ENCODE measurements at regions not wholly inside any gene's neighbourhood (a gene's known extent, or its start where the extent isn't known, plus 50 kb on each side); places are given as distances from the start of the nearest gene placed in this dataset.

DNA sequence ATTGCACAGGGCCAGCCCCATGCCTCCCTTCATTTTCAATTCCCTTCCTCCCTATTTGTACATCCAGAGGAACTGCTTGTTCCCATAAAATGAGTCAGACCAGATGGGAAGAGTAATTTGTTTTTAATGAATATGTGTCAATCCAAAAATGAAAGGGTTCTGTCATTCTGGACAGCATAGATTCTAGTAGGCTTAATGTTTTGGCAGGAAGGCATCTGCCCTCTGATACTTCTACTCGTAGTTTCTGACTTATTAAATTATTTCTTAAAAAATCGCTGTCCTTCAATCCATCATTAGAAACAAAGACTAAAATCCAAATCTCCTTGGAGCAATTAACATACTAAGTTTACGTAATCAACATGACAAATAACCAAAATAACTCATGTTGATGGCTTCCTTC lies 665.5 kb downstream of the TENT5A start:
- H3K4me1 ChIP-seq: no peaks in the 10 kb centered on the region
- no peaks in the 10 kb centered on the region for H3K9me3 ChIP-seq
- no peak for DNase-seq
- no peaks in the 10 kb centered on the region for H3K36me3 ChIP-seq
- intact Hi-C loops (cut with DNase I; ENCODE audit: low total_unique reads): no loop called here
- no peaks in the 10 kb centered on the region for H3K27me3 ChIP-seq
- WGBS, 2 donors (ENCODE audit: low coverage in 1 of 2): 61 to 75% methylated on average over 3 of the region's 3 CpGs
- in situ Hi-C loops (cut with MboI; ENCODE audit: low pct_ligation_motif_present in 1 of 4, low pct_unique_long_range_greater_than_20kb in 1 of 4, low sequenced_read_pairs in 3 of 4): no loop called here
- H3K27ac ChIP-seq: no peak overlapping the region
- H3K4me3 ChIP-seq: no peak overlapping the region
- TF ChIP-seq POLR2AphosphoS5 (IDR thresholded peaks at IDR 0.05): no peak
- no peak for TF ChIP-seq EP300 (IDR thresholded peaks at IDR 0.05; ENCODE audit: low read depth)
- TF ChIP-seq, protein P1, sequence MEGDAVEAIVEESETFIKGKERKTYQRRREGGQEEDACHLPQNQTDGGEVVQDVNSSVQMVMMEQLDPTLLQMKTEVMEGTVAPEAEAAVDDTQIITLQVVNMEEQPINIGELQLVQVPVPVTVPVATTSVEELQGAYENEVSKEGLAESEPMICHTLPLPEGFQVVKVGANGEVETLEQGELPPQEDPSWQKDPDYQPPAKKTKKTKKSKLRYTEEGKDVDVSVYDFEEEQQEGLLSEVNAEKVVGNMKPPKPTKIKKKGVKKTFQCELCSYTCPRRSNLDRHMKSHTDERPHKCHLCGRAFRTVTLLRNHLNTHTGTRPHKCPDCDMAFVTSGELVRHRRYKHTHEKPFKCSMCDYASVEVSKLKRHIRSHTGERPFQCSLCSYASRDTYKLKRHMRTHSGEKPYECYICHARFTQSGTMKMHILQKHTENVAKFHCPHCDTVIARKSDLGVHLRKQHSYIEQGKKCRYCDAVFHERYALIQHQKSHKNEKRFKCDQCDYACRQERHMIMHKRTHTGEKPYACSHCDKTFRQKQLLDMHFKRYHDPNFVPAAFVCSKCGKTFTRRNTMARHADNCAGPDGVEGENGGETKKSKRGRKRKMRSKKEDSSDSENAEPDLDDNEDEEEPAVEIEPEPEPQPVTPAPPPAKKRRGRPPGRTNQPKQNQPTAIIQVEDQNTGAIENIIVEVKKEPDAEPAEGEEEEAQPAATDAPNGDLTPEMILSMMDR (IDR thresholded peaks at IDR 0.05): no peak
- no peak for TF ChIP-seq POLR2A (IDR thresholded peaks at IDR 0.05)

DNA sequence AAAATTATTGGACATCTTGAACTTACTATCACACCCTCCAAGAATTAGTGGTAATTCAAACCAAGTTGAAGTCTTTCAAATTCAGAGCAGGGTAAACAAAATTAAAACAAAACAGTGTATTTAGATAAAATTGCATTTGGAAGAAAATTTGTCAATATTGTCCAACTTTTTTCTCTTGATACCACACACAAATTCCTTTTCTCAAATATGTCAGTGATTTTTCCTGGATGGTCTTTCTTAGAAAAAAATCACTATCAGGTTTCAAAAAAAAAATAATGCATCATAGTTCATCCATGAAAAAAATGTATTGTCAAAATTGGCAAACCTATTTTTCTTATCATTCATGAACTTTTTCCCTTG lies 667.1 kb downstream of the TENT5A start:
- in situ Hi-C loops (cut with MboI; ENCODE audit: low pct_ligation_motif_present in 1 of 4, low pct_unique_long_range_greater_than_20kb in 1 of 4, low sequenced_read_pairs in 3 of 4): no loop called here
- DNase-seq: no peak
- TF ChIP-seq POLR2A (IDR thresholded peaks at IDR 0.05) (no peak), EP300 (IDR thresholded peaks at IDR 0.05; ENCODE audit: low read depth) (no peak), POLR2AphosphoS5 (IDR thresholded peaks at IDR 0.05) (no peak)
- TF ChIP-seq, protein P1 (IDR thresholded peaks at IDR 0.05): no peak
- Histone ChIP-seq H3K9me3 (no peaks in the 10 kb centered on the region), H3K27ac (no peak overlapping the region), H3K27me3 (no peaks in the 10 kb centered on the region), H3K4me3 (no peak overlapping the region), H3K4me1 (no peaks in the 10 kb centered on the region), H3K36me3 (no peaks in the 10 kb centered on the region)
- intact Hi-C loops (cut with DNase I; ENCODE audit: low total_unique reads): no loop called here

DNA sequence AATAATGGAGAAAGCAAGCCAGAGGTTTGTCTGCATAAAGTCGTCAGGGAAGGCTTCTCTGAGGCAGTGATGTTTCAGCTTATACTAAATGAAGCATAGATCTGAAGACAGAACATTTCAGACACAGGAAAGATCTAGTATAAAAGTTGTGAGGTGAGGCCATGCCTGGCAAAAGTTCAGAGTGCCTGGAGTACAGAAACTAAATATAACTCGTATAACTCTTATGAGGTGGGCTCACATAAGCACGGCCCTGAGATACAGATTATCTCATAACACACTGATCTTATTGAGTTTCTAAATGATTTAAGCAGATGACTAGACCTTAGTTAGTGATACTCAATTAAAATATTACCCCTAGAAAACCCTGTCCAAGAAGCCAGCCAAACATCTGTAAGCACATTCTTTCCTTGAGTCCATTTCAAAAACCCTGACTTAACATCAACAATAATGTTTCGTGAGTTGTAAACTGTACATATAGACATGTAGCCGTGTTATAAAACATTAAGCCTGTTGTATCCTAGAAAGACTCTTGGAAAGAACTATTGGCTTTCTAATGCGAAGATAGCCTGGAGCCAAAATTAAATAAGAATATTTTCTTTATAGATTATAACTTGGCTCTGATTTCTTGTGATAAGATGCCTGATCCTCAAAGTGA lies 667.6 kb downstream of the TENT5A start:
- TF ChIP-seq POLR2AphosphoS5 (IDR thresholded peaks at IDR 0.05): no peak
- TF ChIP-seq, protein P1 (IDR thresholded peaks at IDR 0.05): no peak
- no peak for TF ChIP-seq EP300 (IDR thresholded peaks at IDR 0.05; ENCODE audit: low read depth)
- TF ChIP-seq POLR2A (IDR thresholded peaks at IDR 0.05): no peak
- intact Hi-C loops (cut with DNase I; ENCODE audit: low total_unique reads) (no loop called here), in situ Hi-C loops (cut with MboI; ENCODE audit: low pct_ligation_motif_present in 1 of 4, low pct_unique_long_range_greater_than_20kb in 1 of 4, low sequenced_read_pairs in 3 of 4) (no loop called here)
- 43 to 63% methylated on average over 6 of the region's 6 CpGs for WGBS, 2 donors (ENCODE audit: low coverage in 1 of 2)
- Histone ChIP-seq H3K27ac (no peak overlapping the region), H3K27me3 (no peaks in the 10 kb centered on the region), H3K4me1 (no peaks in the 10 kb centered on the region), H3K9me3 (no peaks in the 10 kb centered on the region), H3K4me3 (no peak overlapping the region), H3K36me3 (no peaks in the 10 kb centered on the region)
- no peak for DNase-seq

DNA sequence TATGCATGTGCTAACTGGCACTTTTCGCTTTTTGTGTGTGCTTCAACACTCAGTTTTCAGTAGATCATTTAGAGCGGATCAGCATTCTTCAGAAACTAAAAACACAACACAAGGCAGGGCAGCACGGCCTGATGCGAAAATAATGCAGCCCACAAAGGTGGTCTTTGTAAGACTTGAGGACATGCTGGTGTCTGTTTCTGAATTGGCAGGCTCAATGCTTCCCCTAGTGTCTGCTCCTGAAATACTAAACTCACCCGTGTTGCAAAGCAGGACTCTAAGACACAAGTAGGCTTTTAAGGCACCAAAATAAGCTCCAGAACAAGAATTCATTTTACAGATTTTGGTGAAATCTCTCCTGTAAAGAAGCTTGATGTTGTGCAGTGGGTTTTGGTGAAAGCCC lies 676.5 kb downstream of the TENT5A start:
- intact Hi-C loops (cut with DNase I; ENCODE audit: low total_unique reads): no loop called here
- 64 to 69% methylated on average over 3 to 5 of the region's 5 CpGs for WGBS, 2 donors (ENCODE audit: low coverage in 1 of 2)

More for the DNA sequence above, 676.5 kb downstream of the TENT5A start:
- Histone ChIP-seq H3K4me1 (no peaks in the 10 kb centered on the region), H3K4me3 (no peak overlapping the region), H3K27me3 (no peaks in the 10 kb centered on the region), H3K36me3 (no peaks in the 10 kb centered on the region), H3K9me3 (no peaks in the 10 kb centered on the region), H3K27ac (no peak overlapping the region)
- DNase-seq: no peak
- TF ChIP-seq, protein P1 (IDR thresholded peaks at IDR 0.05): peak in 2 of 5 experiments; percentile 12 to 19
- TF ChIP-seq POLR2A (IDR thresholded peaks at IDR 0.05): no peak
- in situ Hi-C loops (cut with MboI; ENCODE audit: low pct_ligation_motif_present in 1 of 4, low pct_unique_long_range_greater_than_20kb in 1 of 4, low sequenced_read_pairs in 3 of 4): no loop called here

Measured in transverse colon (tissue), 4 donors.